ENCODE measurements at regions not wholly inside any gene's neighbourhood (a gene's known extent, or its start where the extent isn't known, plus 50 kb on each side); places are given as distances from the start of the nearest gene placed in this dataset.

DNA sequence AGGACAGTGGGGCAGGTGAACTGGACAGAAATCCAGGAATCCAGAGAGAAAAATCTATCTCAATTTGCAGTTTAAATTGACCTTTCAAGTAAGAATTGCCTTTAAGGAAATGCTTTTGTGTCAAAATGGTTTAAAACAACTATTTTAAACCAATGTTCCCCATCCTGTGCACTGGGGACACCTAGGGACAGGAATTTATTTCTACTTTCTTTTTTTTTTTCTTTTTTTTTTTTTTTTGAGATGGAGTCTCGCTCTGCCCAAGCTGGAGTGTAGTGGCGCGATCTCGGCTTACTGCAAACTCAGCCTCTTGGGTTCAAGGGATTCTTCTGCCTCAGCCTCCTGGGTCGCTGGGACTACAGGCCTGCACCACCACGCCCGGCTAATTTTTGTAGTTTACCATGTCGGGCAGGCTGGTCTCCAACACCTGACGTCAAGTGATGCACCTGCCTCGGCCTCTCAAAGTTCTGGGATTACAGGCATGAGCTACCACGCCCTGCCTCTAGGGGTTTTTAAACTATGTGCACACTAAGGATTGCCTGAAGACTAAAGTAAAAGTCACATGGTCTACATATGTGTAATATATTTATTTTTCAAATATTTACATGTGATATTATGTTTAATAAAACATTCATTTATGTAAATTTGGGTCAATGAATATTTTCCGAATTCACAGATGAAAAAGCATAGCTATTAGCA is 1213.4 kb downstream of the STIM2 start:
- Histone ChIP-seq H3K4me3 (no peak overlapping the region), H3K9me3 (replicated peaks; ENCODE audit: control insufficient read depth, insufficient read depth, low read length) (no peaks in the 10 kb centered on the region), H3K79me2 (ENCODE audit: control insufficient read depth, insufficient read depth, low read length) (no peaks in the 10 kb centered on the region), H3K4me2 (ENCODE audit: control insufficient read depth, insufficient read depth) (no peak overlapping the region), H3K27ac (ENCODE audit: control insufficient read depth, insufficient read depth) (no peak overlapping the region), H4K20me1 (ENCODE audit: control insufficient read depth, insufficient read depth) (no peaks in the 10 kb centered on the region), H3K9ac (ENCODE audit: control insufficient read depth, insufficient read depth, low read length) (no peak overlapping the region), H3K4me1 (ENCODE audit: control insufficient read depth, insufficient read depth, low read length) (no peaks in the 10 kb centered on the region), H3K27me3 (replicated peaks in 1 of 2; ENCODE audit: control insufficient read depth in 2 of 2, insufficient read depth in 2 of 2, low read length in 1 of 2) (no peaks in the 10 kb centered on the region), H2AFZ (ENCODE audit: control insufficient read depth, low read depth, low read length) (no peak overlapping the region), H3K36me3 (ENCODE audit: control insufficient read depth in 2 of 2, insufficient read depth in 2 of 2, low read length in 1 of 2) (no peaks in the 10 kb centered on the region)
- ChIA-PET SMC1A (ENCODE audit: uncharacterized antibody, unreplicated experiment) (no interaction called here), CTCF (interaction anchor here (0.6 kb wide), 1 partner anchor 23 kb away, joined by 3 read pairs; no protein-coding TSS in a partner anchor), RAD21 (ENCODE audit: unreplicated experiment) (no interaction called here), POLR2A (no interaction called here)
- DNase-seq (ENCODE audit: low read depth, low spot score) (no peak), FAIRE-seq (no peak), ATAC-seq (peak; percentile 52)
- WGBS (ENCODE audit: insufficient coverage, insufficient replicate concordance, low lambda C conversion rate, missing lambda C conversion rate) = 31% methylated on average over 11 of the region's 12 CpGs
- in situ Hi-C loops (cut with MboI) (no loop called here), intact Hi-C loops (cut with micrococcal nuclease; ENCODE audit: unreplicated experiment) (no loop called here)
- TF ChIP-seq ZNF384 (IDR thresholded peaks at IDR 0.05; ENCODE audit: borderline replicate concordance, low read depth, low read length) (peak; percentile 65; the same call in 1 of the 2 replicates), MTA2 (IDR thresholded peaks at IDR 0.05; ENCODE audit: low read depth) (no peak)
- TF ChIP-seq, protein P1, sequence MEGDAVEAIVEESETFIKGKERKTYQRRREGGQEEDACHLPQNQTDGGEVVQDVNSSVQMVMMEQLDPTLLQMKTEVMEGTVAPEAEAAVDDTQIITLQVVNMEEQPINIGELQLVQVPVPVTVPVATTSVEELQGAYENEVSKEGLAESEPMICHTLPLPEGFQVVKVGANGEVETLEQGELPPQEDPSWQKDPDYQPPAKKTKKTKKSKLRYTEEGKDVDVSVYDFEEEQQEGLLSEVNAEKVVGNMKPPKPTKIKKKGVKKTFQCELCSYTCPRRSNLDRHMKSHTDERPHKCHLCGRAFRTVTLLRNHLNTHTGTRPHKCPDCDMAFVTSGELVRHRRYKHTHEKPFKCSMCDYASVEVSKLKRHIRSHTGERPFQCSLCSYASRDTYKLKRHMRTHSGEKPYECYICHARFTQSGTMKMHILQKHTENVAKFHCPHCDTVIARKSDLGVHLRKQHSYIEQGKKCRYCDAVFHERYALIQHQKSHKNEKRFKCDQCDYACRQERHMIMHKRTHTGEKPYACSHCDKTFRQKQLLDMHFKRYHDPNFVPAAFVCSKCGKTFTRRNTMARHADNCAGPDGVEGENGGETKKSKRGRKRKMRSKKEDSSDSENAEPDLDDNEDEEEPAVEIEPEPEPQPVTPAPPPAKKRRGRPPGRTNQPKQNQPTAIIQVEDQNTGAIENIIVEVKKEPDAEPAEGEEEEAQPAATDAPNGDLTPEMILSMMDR (IDR thresholded peaks at IDR 0.05 in 2 of 3, conservative IDR thresholded peaks at IDR 0.05 in 1 of 3; ENCODE audit: control insufficient read depth in 2 of 3, extremely low read depth in 1 of 3, insufficient read depth in 1 of 3, low read depth in 3 of 3, low read length in 3 of 3) = peak in 1 of 3 experiments; percentile 8; a peak in 1 of 6 replicates
- BruUV-seq (replicated peaks) = no TSS peak

DNA sequence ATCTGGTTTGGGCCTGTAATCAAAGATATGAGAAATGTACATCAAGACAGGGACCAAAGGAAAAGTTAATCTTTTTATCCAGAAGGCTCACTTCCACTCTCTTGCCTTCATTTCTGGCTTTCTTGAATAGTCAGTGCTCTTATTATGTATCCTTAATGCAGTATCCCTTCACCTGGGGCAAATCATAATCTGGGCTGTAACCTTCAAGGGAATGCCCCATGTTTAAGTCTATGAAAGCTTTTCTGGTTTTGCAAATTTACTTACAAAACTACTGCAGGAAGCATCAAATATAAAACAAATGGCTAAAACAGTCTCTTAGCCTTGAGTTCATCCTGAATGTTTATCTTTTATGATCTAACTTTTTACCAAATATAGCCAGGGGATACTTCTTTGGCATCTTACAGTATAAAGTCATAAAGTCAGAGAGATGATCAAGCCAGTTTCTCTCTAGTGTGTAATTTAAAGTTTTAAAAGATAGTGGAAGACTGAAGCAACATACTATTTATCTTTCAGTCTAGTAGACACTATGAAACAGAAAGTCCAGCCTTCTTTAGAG is 1214.8 kb downstream of the STIM2 start:
- H3K9me3 ChIP-seq (replicated peaks; ENCODE audit: control insufficient read depth, insufficient read depth, low read length) = no peaks in the 10 kb centered on the region
- no peaks in the 10 kb centered on the region for H3K4me1 ChIP-seq (ENCODE audit: control insufficient read depth, insufficient read depth, low read length)
- no peak for FAIRE-seq
- no peak overlapping the region for H2AFZ ChIP-seq (ENCODE audit: control insufficient read depth, low read depth, low read length)
- DNase-seq (ENCODE audit: low read depth, low spot score) = no peak
- H3K9ac ChIP-seq (ENCODE audit: control insufficient read depth, insufficient read depth, low read length) = no peak overlapping the region
- no peaks in the 10 kb centered on the region for H4K20me1 ChIP-seq (ENCODE audit: control insufficient read depth, insufficient read depth)
- ChIA-PET SMC1A (ENCODE audit: uncharacterized antibody, unreplicated experiment) (no interaction called here), CTCF (no interaction called here), POLR2A (no interaction called here), RAD21 (ENCODE audit: unreplicated experiment) (no interaction called here)
- in situ Hi-C loops (cut with MboI) = no loop called here
- intact Hi-C loops (cut with micrococcal nuclease; ENCODE audit: unreplicated experiment) = no loop called here
- BruUV-seq (replicated peaks) = no TSS peak
- ATAC-seq = no peak
- H3K4me3 ChIP-seq = no peak overlapping the region
- no peak overlapping the region for H3K4me2 ChIP-seq (ENCODE audit: control insufficient read depth, insufficient read depth)
- H3K27me3 ChIP-seq (replicated peaks in 1 of 2; ENCODE audit: control insufficient read depth in 2 of 2, insufficient read depth in 2 of 2, low read length in 1 of 2) = no peaks in the 10 kb centered on the region
- no peak overlapping the region for H3K27ac ChIP-seq (ENCODE audit: control insufficient read depth, insufficient read depth)
- H3K79me2 ChIP-seq (ENCODE audit: control insufficient read depth, insufficient read depth, low read length) = no peaks in the 10 kb centered on the region
- no peaks in the 10 kb centered on the region for H3K36me3 ChIP-seq (ENCODE audit: control insufficient read depth in 2 of 2, insufficient read depth in 2 of 2, low read length in 1 of 2)
- no peak for TF ChIP-seq CBX3 (IDR thresholded peaks at IDR 0.05; ENCODE audit: borderline replicate concordance, low read depth)
- no peak for TF ChIP-seq HDGF (IDR thresholded peaks at IDR 0.05)
- TF ChIP-seq HDAC6 (IDR thresholded peaks at IDR 0.05; ENCODE audit: unreplicated experiment) = no peak
- TF ChIP-seq KLF5 (IDR thresholded peaks at IDR 0.05; ENCODE audit: partially characterized antibody) = no peak
- no peak for TF ChIP-seq PML (IDR thresholded peaks at IDR 0.05; ENCODE audit: low read length)
- no peak for TF ChIP-seq HCFC1 (IDR thresholded peaks at IDR 0.05; ENCODE audit: low read length)
- no peak for TF ChIP-seq MXI1 (IDR thresholded peaks at IDR 0.05; ENCODE audit: low read depth, low read length)
- TF ChIP-seq YBX1 (IDR thresholded peaks at IDR 0.05) = no peak
- TF ChIP-seq, protein P2, sequence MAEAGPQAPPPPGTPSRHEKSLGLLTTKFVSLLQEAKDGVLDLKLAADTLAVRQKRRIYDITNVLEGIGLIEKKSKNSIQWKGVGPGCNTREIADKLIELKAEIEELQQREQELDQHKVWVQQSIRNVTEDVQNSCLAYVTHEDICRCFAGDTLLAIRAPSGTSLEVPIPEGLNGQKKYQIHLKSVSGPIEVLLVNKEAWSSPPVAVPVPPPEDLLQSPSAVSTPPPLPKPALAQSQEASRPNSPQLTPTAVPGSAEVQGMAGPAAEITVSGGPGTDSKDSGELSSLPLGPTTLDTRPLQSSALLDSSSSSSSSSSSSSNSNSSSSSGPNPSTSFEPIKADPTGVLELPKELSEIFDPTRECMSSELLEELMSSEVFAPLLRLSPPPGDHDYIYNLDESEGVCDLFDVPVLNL (IDR thresholded peaks at IDR 0.05; ENCODE audit: low read depth, low read length) = no peak
- TF ChIP-seq, protein P3, sequence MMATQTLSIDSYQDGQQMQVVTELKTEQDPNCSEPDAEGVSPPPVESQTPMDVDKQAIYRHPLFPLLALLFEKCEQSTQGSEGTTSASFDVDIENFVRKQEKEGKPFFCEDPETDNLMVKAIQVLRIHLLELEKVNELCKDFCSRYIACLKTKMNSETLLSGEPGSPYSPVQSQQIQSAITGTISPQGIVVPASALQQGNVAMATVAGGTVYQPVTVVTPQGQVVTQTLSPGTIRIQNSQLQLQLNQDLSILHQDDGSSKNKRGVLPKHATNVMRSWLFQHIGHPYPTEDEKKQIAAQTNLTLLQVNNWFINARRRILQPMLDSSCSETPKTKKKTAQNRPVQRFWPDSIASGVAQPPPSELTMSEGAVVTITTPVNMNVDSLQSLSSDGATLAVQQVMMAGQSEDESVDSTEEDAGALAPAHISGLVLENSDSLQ (IDR thresholded peaks at IDR 0.05) = no peak
- no peak for TF ChIP-seq CREB1 (IDR thresholded peaks at IDR 0.05; ENCODE audit: low read depth)
- no peak for TF ChIP-seq POLR2A (IDR thresholded peaks at IDR 0.05; ENCODE audit: low read depth, low read length)
- no peak for TF ChIP-seq TCF7 (IDR thresholded peaks at IDR 0.05; ENCODE audit: borderline replicate concordance)

Data from GM12878 (cell line).